ENCODE measurements at regions not wholly inside any gene's neighbourhood (a gene's known extent, or its start where the extent isn't known, plus 50 kb on each side); places are given as distances from the start of the nearest gene placed in this dataset.

DNA sequence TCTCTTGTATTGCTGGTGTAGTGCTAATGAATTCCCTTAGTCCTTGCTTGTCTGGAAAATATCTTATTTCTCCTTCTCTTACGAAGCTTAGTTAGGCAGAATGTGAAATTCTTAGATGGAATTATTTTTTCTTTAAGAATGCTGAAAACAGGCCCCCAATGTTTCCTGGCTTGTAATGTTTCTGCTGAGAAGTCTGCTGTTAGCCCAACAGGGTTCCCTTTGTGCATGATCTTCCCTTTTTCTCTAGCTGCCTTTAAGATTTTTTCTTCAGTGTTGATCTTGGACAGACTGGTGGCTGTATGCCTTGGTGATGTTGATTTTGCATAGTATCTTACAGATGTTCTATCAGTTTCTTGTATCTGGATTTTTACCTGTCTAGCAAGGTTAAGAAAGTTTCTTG, 191.3 kb upstream of the DMRTA1 start:
- TF ChIP-seq, protein P1, sequence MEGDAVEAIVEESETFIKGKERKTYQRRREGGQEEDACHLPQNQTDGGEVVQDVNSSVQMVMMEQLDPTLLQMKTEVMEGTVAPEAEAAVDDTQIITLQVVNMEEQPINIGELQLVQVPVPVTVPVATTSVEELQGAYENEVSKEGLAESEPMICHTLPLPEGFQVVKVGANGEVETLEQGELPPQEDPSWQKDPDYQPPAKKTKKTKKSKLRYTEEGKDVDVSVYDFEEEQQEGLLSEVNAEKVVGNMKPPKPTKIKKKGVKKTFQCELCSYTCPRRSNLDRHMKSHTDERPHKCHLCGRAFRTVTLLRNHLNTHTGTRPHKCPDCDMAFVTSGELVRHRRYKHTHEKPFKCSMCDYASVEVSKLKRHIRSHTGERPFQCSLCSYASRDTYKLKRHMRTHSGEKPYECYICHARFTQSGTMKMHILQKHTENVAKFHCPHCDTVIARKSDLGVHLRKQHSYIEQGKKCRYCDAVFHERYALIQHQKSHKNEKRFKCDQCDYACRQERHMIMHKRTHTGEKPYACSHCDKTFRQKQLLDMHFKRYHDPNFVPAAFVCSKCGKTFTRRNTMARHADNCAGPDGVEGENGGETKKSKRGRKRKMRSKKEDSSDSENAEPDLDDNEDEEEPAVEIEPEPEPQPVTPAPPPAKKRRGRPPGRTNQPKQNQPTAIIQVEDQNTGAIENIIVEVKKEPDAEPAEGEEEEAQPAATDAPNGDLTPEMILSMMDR (IDR thresholded peaks at IDR 0.05), result no peak
- TF ChIP-seq POLR2A (IDR thresholded peaks at IDR 0.05), result no peak

All from body of pancreas (tissue), 4 donors.